HG02678 (cell line): ENCODE measurements at regions not wholly inside any gene's neighbourhood (a gene's known extent, or its start where the extent isn't known, plus 50 kb on each side); places are given as distances from the start of the nearest gene placed in this dataset.

Experiments used
- ATAC-seq: cut with Tn5 transposase; IDR thresholded peaks from one replicate; pipeline ENCODE4 v1.9.1; 2021; ENCODE audit warnings: mild to moderate bottlenecking, moderate library complexity; ENCODE audit not compliant: unreplicated experiment

- ATAC-seq: no peak
Observed at GRCh38 chr4:184575306-184575705, 73.9 kb downstream of the CASP3 start.

- no peak for ATAC-seq
Observed at GRCh38 chr4:184574861-184575260, 74.4 kb downstream of the CASP3 start.

- no peak for ATAC-seq
Observed at GRCh38 chr4:184573701-184574100, 75.5 kb downstream of the CASP3 start.

GRCh38 chr4:184568770-184569169 lies 80.5 kb downstream of the CASP3 start:
- ATAC-seq: no peak

- no peak for ATAC-seq
Observed at GRCh38 chr4:184563621-184564020, 85.6 kb downstream of the CASP3 start.

GRCh38 chr4:184558996-184559395 lies 84.6 kb upstream of the IRF2 start:
- no peak for ATAC-seq

GRCh38 chr4:184553891-184554290 lies 79.5 kb upstream of the IRF2 start:
- ATAC-seq: no peak

GRCh38 chr4:184550476-184550875 lies 76.1 kb upstream of the IRF2 start:
- ATAC-seq: no peak

GRCh38 chr4:184548648-184549341 lies 74.4 kb upstream of the IRF2 start:
- ATAC-seq: no peak

GRCh38 chr4:184548316-184548647 lies 73.9 kb upstream of the IRF2 start:
- ATAC-seq: no peak

GRCh38 chr4:184544788-184545409 lies 70.5 kb upstream of the IRF2 start:
- ATAC-seq: no peak

GRCh38 chr4:184541907-184542306 lies 67.6 kb upstream of the IRF2 start:
- ATAC-seq: no peak

- no peak for ATAC-seq
Observed at GRCh38 chr4:184540307-184540706, 66.0 kb upstream of the IRF2 start.

- peak; percentile 56 for ATAC-seq
Observed at GRCh38 chr4:184538023-184538599, 63.8 kb upstream of the IRF2 start.

- ATAC-seq: peak; percentile 59
Observed at GRCh38 chr4:184537269-184538022, 63.1 kb upstream of the IRF2 start.

GRCh38 chr4:184536881-184537248 lies 62.5 kb upstream of the IRF2 start:
- no peak for ATAC-seq

- no peak for ATAC-seq
Observed at GRCh38 chr4:184536065-184536880, 61.9 kb upstream of the IRF2 start.

GRCh38 chr4:184534511-184535391 lies 60.4 kb upstream of the IRF2 start:
- ATAC-seq: peak; percentile 67

GRCh38 chr4:184533908-184534307 lies 59.6 kb upstream of the IRF2 start:
- no peak for ATAC-seq

- ATAC-seq: no peak
Observed at GRCh38 chr4:184531008-184531407, 56.7 kb upstream of the IRF2 start.
